K562 (cell line): ENCODE measurements at regions not wholly inside any gene's neighbourhood (a gene's known extent, or its start where the extent isn't known, plus 50 kb on each side); places are given as distances from the start of the nearest gene placed in this dataset.
A peak's percentile ranks its signal among the peaks of the same experiment; 100 is the strongest.

ENCODE experiments used
- ASH1L ChIP-seq: fragments of 450-650 bp; IDR thresholded peaks from 2 replicates; pipeline ENCODE4 v1.6.1; 2018; ENCODE audit warnings: borderline replicate concordance, mild to moderate bottlenecking, low read depth; ENCODE audit not compliant: partially characterized antibody
- GABPB2 ChIP-seq: fragments of 250-450 bp; sonication (Bioruptor Pico); conservative IDR thresholded peaks from 2 replicates; pipeline ENCODE4 v1.5.1; 2021; ENCODE audit warnings: mild to moderate bottlenecking
- GTF2A2 ChIP-seq: IDR thresholded peaks from 2 replicates; pipeline ENCODE4 v1.6.1; 2016; ENCODE audit warnings: mild to moderate bottlenecking, missing genetic modification characterization, missing compliant biosample characterization
- HDAC3 ChIP-seq: fragments of 450-650 bp; IDR thresholded peaks from 2 replicates; pipeline ENCODE4 v1.6.1; 2018; ENCODE audit warnings: borderline replicate concordance, mild to moderate bottlenecking, moderate library complexity; ENCODE audit not compliant: partially characterized antibody
- HMG20A ChIP-seq: fragments of 450-650 bp; formaldehyde crosslinking; conservative IDR thresholded peaks from 2 replicates; pipeline ENCODE4 v1.4.0; 2020; ENCODE audit warnings: mild to moderate bottlenecking, mixed read lengths
- HNRNPH1 ChIP-seq: fragments of 200-400 bp; formaldehyde crosslinking; optimal IDR thresholded peaks from 2 replicates; pipeline ENCODE3; 2017; ENCODE audit warnings: low read depth, mild to moderate bottlenecking, low read length, moderate library complexity
- MYC ChIP-seq, 2 experiments: fragments of 250-450 bp in 1 of 2; sonication (Bioruptor Pico) in 1 of 2; IDR thresholded peaks; 2 replicates each; pipeline versions ENCODE4 v1.5.1 to v1.6.1; 2012 to 2021; ENCODE audit warnings: low read depth in 2 of 2, borderline replicate concordance in 1 of 2, improper control_type of control experiment in 1 of 2, low read length in 1 of 2, mild to moderate bottlenecking in 1 of 2, moderate library complexity in 1 of 2
- NBN ChIP-seq: fragments of 450-650 bp; IDR thresholded peaks from 2 replicates; pipeline ENCODE4 v1.6.1; 2016; ENCODE audit warnings: low read depth, mild to moderate bottlenecking
- PHF20 ChIP-seq: fragments of 450-650 bp; IDR thresholded peaks from 2 replicates; pipeline ENCODE4 v1.6.1; 2018; ENCODE audit not compliant: partially characterized antibody
- SOX6 ChIP-seq: fragments of 450-650 bp; IDR thresholded peaks from 2 replicates; pipeline ENCODE4 v1.6.1; 2014; ENCODE audit warnings: mild to moderate bottlenecking
- ZNF197 ChIP-seq: fragments of 200-800 bp; sonication (Bioruptor generic); IDR thresholded peaks from 2 replicates; pipeline ENCODE4 v1.6.1; 2016; ENCODE audit warnings: low read depth, missing genetic modification characterization, missing compliant biosample characterization
- ZNF695 ChIP-seq: fragments of 450-650 bp; formaldehyde crosslinking; IDR thresholded peaks from 2 replicates; pipeline ENCODE4 v1.4.0; 2020; ENCODE audit warnings: mild to moderate bottlenecking, moderate library complexity
- TF ChIP-seq, protein P1 (sequence below): sonication (generic); formaldehyde crosslinking; IDR thresholded peaks from 2 replicates; pipeline ENCODE4 v1.8.0; 2023; ENCODE audit warnings: mild to moderate bottlenecking, missing genetic modification reagents
- TF ChIP-seq, protein P2 (sequence below): sonication (generic); formaldehyde crosslinking; IDR thresholded peaks from 2 replicates; pipeline ENCODE4 v1.8.0; 2022; ENCODE audit warnings: mild to moderate bottlenecking, missing genetic modification reagents
- TF ChIP-seq, protein P3 (sequence below): IDR thresholded peaks from 2 replicates; pipeline ENCODE4 v1.6.1; 2011; ENCODE audit not compliant: insufficient read length; ENCODE audit errors: extremely low read depth
- TF ChIP-seq, protein P4 (sequence below): fragments of 450-650 bp; IDR thresholded peaks from 2 replicates; pipeline ENCODE4 v1.7.1; 2018; ENCODE audit warnings: mild to moderate bottlenecking, low read depth; ENCODE audit not compliant: partially characterized antibody

- TF ChIP-seq, protein P1, sequence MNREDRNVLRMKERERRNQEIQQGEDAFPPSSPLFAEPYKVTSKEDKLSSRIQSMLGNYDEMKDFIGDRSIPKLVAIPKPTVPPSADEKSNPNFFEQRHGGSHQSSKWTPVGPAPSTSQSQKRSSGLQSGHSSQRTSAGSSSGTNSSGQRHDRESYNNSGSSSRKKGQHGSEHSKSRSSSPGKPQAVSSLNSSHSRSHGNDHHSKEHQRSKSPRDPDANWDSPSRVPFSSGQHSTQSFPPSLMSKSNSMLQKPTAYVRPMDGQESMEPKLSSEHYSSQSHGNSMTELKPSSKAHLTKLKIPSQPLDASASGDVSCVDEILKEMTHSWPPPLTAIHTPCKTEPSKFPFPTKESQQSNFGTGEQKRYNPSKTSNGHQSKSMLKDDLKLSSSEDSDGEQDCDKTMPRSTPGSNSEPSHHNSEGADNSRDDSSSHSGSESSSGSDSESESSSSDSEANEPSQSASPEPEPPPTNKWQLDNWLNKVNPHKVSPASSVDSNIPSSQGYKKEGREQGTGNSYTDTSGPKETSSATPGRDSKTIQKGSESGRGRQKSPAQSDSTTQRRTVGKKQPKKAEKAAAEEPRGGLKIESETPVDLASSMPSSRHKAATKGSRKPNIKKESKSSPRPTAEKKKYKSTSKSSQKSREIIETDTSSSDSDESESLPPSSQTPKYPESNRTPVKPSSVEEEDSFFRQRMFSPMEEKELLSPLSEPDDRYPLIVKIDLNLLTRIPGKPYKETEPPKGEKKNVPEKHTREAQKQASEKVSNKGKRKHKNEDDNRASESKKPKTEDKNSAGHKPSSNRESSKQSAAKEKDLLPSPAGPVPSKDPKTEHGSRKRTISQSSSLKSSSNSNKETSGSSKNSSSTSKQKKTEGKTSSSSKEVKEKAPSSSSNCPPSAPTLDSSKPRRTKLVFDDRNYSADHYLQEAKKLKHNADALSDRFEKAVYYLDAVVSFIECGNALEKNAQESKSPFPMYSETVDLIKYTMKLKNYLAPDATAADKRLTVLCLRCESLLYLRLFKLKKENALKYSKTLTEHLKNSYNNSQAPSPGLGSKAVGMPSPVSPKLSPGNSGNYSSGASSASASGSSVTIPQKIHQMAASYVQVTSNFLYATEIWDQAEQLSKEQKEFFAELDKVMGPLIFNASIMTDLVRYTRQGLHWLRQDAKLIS = peak; percentile 87
- TF ChIP-seq ZNF197 (CRISPR knock-in tag) (peak; percentile 86; the same call in 1 of the 2 replicates), ASH1L (peak; percentile 65), GABPB2 (0 out of 2 replicates have a peak, but pooled peaks have one; percentile 5), HDAC3 (peak; percentile 88), ZNF695 (no peak), HMG20A (CRISPR knock-in tag) (no peak), PHF20 (peak; percentile 71), GTF2A2 (tag) (peak; percentile 33; the same call in 1 of the 2 replicates), NBN (peak; percentile 98), MYC (IDR thresholded peaks at IDR 0.05; ENCODE audit: low read depth, low read length) (peak; percentile 99), MYC (CRISPR knock-in tag; IDR thresholded peaks at IDR 0.05; ENCODE audit: borderline replicate concordance, low read depth) (peak; percentile 42; the same call in 1 of the 2 replicates), SOX6 (peak; percentile 92), HNRNPH1 (no peak)
- TF ChIP-seq, protein P2, sequence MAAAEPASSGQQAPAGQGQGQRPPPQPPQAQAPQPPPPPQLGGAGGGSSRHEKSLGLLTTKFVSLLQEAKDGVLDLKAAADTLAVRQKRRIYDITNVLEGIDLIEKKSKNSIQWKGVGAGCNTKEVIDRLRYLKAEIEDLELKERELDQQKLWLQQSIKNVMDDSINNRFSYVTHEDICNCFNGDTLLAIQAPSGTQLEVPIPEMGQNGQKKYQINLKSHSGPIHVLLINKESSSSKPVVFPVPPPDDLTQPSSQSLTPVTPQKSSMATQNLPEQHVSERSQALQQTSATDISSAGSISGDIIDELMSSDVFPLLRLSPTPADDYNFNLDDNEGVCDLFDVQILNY (CRISPR knock-in tag) = peak; percentile 96
- TF ChIP-seq, protein P3, sequence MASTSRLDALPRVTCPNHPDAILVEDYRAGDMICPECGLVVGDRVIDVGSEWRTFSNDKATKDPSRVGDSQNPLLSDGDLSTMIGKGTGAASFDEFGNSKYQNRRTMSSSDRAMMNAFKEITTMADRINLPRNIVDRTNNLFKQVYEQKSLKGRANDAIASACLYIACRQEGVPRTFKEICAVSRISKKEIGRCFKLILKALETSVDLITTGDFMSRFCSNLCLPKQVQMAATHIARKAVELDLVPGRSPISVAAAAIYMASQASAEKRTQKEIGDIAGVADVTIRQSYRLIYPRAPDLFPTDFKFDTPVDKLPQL = peak; percentile 66
- TF ChIP-seq, protein P4, sequence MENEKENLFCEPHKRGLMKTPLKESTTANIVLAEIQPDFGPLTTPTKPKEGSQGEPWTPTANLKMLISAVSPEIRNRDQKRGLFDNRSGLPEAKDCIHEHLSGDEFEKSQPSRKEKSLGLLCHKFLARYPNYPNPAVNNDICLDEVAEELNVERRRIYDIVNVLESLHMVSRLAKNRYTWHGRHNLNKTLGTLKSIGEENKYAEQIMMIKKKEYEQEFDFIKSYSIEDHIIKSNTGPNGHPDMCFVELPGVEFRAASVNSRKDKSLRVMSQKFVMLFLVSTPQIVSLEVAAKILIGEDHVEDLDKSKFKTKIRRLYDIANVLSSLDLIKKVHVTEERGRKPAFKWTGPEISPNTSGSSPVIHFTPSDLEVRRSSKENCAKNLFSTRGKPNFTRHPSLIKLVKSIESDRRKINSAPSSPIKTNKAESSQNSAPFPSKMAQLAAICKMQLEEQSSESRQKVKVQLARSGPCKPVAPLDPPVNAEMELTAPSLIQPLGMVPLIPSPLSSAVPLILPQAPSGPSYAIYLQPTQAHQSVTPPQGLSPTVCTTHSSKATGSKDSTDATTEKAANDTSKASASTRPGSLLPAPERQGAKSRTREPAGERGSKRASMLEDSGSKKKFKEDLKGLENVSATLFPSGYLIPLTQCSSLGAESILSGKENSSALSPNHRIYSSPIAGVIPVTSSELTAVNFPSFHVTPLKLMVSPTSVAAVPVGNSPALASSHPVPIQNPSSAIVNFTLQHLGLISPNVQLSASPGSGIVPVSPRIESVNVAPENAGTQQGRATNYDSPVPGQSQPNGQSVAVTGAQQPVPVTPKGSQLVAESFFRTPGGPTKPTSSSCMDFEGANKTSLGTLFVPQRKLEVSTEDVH = peak; percentile 37
These were observed 92.0 kb upstream of the INSIG1 start (continued) for GRCh38 chr7:155205368-155206317.
